ENCODE measurements at regions not wholly inside any gene's neighbourhood (a gene's known extent, or its start where the extent isn't known, plus 50 kb on each side); places are given as distances from the start of the nearest gene placed in this dataset.

GRCh38 chr3:101941318-101942040, 92.2 kb downstream of the NFKBIZ start:
- Mint-ChIP-seq H3K36me3 (ENCODE audit: insufficient read depth, unreplicated experiment) (no peaks in the 10 kb centered on the region), H3K4me1 (ENCODE audit: low read depth, unreplicated experiment) (peaks cover 16% of the 10 kb centered on the region), H3K27me3 (ENCODE audit: unreplicated experiment) (no peaks in the 10 kb centered on the region), H3K4me3 (ENCODE audit: low read depth, unreplicated experiment) (no peak overlapping the region), H3K27ac (ENCODE audit: unreplicated experiment) (no peak overlapping the region), H3K9me3 (ENCODE audit: low read depth, unreplicated experiment) (no peaks in the 10 kb centered on the region)
- BruUV-seq (replicated peaks), result no TSS peak
- no peak for DNase-seq
- TF ChIP-seq CTCF (IDR thresholded peaks at IDR 0.05; ENCODE audit: unreplicated experiment), result no peak
- intact Hi-C loops (cut with micrococcal nuclease; ENCODE audit: unreplicated experiment), result no loop called here
- CTCF ChIA-PET, result no interaction called here

- Mint-ChIP-seq H3K9me3 (ENCODE audit: low read depth, unreplicated experiment) (no peaks in the 10 kb centered on the region), H3K4me3 (ENCODE audit: low read depth, unreplicated experiment) (no peak overlapping the region), H3K4me1 (ENCODE audit: low read depth, unreplicated experiment) (peaks cover 8% of the 10 kb centered on the region), H3K27ac (ENCODE audit: unreplicated experiment) (no peak overlapping the region), H3K36me3 (ENCODE audit: insufficient read depth, unreplicated experiment) (no peaks in the 10 kb centered on the region), H3K27me3 (ENCODE audit: unreplicated experiment) (no peaks in the 10 kb centered on the region)
- intact Hi-C loops (cut with micrococcal nuclease; ENCODE audit: unreplicated experiment), result no loop called here
- no peak for DNase-seq
- CTCF ChIA-PET, result no interaction called here
- TF ChIP-seq CTCF (IDR thresholded peaks at IDR 0.05; ENCODE audit: unreplicated experiment), result no peak
- BruUV-seq (replicated peaks), result no TSS peak
Measured at GRCh38 chr3:101942356-101942755, 93.0 kb downstream of the NFKBIZ start.

GRCh38 chr3:101943029-101943428, 93.7 kb downstream of the NFKBIZ start:
- H3K4me1 Mint-ChIP-seq (ENCODE audit: low read depth, unreplicated experiment), result peaks cover 7% of the 10 kb centered on the region
- no peaks in the 10 kb centered on the region for H3K36me3 Mint-ChIP-seq (ENCODE audit: insufficient read depth, unreplicated experiment)
- TF ChIP-seq CTCF (IDR thresholded peaks at IDR 0.05; ENCODE audit: unreplicated experiment), result no peak
- H3K9me3 Mint-ChIP-seq (ENCODE audit: low read depth, unreplicated experiment), result no peaks in the 10 kb centered on the region
- CTCF ChIA-PET, result no interaction called here
- BruUV-seq (replicated peaks), result no TSS peak
- no peak overlapping the region for H3K27ac Mint-ChIP-seq (ENCODE audit: unreplicated experiment)
- no peaks in the 10 kb centered on the region for H3K27me3 Mint-ChIP-seq (ENCODE audit: unreplicated experiment)
- no peak for DNase-seq
- no peak overlapping the region for H3K4me3 Mint-ChIP-seq (ENCODE audit: low read depth, unreplicated experiment)
- intact Hi-C loops (cut with micrococcal nuclease; ENCODE audit: unreplicated experiment), result no loop called here

- no peak for TF ChIP-seq CTCF (IDR thresholded peaks at IDR 0.05; ENCODE audit: unreplicated experiment)
- Mint-ChIP-seq H3K27me3 (ENCODE audit: unreplicated experiment) (no peaks in the 10 kb centered on the region), H3K36me3 (ENCODE audit: insufficient read depth, unreplicated experiment) (no peaks in the 10 kb centered on the region), H3K4me3 (ENCODE audit: low read depth, unreplicated experiment) (no peak overlapping the region), H3K4me1 (ENCODE audit: low read depth, unreplicated experiment) (peaks cover 11% of the 10 kb centered on the region), H3K9me3 (ENCODE audit: low read depth, unreplicated experiment) (no peaks in the 10 kb centered on the region), H3K27ac (ENCODE audit: unreplicated experiment) (no peak overlapping the region)
- intact Hi-C loops (cut with micrococcal nuclease; ENCODE audit: unreplicated experiment), result no loop called here
- CTCF ChIA-PET, result no interaction called here
- BruUV-seq (replicated peaks), result no TSS peak
- DNase-seq, result no peak
Measured at GRCh38 chr3:101944308-101944707, 95.0 kb downstream of the NFKBIZ start.

All from Calu3 (cell line).